ENCODE measurements at regions not wholly inside any gene's neighbourhood (a gene's known extent, or its start where the extent isn't known, plus 50 kb on each side); places are given as distances from the start of the nearest gene placed in this dataset.
"Not testable (repeated sequence)": the region's sequence is repeated elsewhere in the genome, so short reads cannot be mapped to it uniquely, and the experiment has no call there.

DNA sequence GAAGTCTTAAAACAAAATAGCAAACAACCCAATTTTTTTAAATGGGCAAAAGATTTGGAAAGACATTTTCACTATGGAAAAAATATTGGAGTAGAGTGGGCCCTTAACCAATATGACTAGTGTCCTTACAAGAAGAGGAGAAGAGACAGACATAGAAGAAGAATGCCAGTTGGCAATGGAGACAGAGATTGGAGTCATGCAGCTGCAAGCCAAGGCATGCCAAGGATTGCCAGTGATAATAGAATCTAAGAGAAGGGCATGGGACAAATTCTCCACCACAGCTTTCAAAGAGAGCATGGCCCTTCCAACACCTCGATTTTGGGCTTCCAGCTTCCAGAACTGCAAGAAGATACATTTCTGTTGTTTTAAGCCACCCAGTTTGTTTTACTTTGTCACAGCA, 92.7 kb downstream of the RGS2 start:
- DNase-seq (ENCODE audit: low read depth, low spot score) = no peak
- TF ChIP-seq, protein P1, sequence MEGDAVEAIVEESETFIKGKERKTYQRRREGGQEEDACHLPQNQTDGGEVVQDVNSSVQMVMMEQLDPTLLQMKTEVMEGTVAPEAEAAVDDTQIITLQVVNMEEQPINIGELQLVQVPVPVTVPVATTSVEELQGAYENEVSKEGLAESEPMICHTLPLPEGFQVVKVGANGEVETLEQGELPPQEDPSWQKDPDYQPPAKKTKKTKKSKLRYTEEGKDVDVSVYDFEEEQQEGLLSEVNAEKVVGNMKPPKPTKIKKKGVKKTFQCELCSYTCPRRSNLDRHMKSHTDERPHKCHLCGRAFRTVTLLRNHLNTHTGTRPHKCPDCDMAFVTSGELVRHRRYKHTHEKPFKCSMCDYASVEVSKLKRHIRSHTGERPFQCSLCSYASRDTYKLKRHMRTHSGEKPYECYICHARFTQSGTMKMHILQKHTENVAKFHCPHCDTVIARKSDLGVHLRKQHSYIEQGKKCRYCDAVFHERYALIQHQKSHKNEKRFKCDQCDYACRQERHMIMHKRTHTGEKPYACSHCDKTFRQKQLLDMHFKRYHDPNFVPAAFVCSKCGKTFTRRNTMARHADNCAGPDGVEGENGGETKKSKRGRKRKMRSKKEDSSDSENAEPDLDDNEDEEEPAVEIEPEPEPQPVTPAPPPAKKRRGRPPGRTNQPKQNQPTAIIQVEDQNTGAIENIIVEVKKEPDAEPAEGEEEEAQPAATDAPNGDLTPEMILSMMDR (IDR thresholded peaks at IDR 0.05; ENCODE audit: insufficient read depth, low read length, missing control alignments) = no peak
- ChIA-PET CTCF (interaction anchor here (1.0 kb wide), 1 partner anchor 131 kb away, joined by 3 read pairs; no protein-coding TSS in a partner anchor), POLR2A (no interaction called here)
- H3K4me3 ChIP-seq (ENCODE audit: low read depth, low read length) = no peak overlapping the region

DNA sequence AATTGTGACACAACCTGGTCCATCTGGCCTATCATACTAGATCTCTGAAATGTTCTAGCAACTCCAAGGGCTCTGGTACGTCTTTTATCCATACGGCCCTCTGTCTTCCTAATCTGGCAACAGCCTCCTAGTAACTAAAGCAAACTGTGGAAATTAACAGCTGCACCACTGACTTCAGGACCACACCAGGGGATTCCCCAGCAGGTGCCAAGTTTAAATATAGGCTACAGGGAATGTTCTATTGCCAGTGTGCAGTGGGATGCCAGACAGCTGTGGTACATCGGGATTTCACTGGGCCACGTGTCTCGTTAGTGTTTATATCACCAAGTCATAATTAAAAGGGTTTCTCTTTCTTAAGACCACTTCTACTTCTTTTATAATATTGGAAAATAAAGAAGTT, 94.3 kb downstream of the RGS2 start:
- POLR2A ChIA-PET = no interaction called here
- CTCF ChIA-PET = no interaction called here
- H3K4me3 ChIP-seq (ENCODE audit: low read depth, low read length) = no peak overlapping the region
- DNase-seq (ENCODE audit: low read depth, low spot score) = no peak
- TF ChIP-seq, protein P1 (IDR thresholded peaks at IDR 0.05; ENCODE audit: insufficient read depth, low read length, missing control alignments) = no peak

DNA sequence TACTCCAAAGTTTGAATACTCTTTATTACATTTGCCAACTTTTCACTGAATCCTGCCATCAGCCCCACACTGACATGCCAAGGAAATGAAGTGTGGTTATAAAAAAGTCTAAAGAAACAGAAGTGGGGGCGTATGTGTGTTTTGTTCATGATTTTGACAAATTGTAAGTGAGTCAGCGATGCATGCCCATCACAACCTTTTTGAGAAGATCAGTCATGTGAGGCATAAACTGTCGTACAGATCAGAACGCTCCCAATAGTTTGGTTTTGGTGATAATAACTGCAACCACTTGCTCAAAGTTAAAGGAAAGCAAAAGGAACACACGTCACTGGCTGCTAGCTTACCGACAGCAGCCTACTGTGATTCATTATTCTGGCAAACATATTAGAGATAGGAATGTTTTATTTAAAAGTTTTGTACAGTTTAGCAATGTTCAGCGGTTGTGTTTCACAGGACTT, 95.6 kb downstream of the RGS2 start:
- no peak overlapping the region for H3K4me3 ChIP-seq (ENCODE audit: low read depth, low read length)
- TF ChIP-seq, protein P1 (IDR thresholded peaks at IDR 0.05; ENCODE audit: insufficient read depth, low read length, missing control alignments) = no peak
- peak; percentile 54 for DNase-seq (ENCODE audit: low read depth, low spot score)
- ChIA-PET CTCF (no interaction called here), POLR2A (no interaction called here)

DNA sequence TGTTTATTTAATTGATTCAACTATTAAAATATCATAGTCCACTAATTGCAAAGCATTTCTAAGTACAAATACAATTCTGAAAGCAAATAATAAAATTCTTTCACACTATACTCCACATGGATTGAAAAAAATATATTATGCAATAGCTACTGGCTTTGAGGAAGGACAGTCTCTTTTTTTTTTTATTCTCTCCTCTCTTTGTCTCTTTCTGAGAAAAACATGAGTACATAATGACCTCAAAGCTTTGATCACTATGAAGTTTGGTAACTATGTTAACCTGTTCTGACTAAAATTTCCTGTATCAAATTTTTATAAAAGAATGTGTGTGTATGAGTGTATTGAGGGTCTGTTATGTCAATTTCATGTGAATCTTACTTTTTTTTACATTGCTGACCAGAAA, 96.2 kb downstream of the RGS2 start:
- no peak for DNase-seq (ENCODE audit: low read depth, low spot score)

DNA sequence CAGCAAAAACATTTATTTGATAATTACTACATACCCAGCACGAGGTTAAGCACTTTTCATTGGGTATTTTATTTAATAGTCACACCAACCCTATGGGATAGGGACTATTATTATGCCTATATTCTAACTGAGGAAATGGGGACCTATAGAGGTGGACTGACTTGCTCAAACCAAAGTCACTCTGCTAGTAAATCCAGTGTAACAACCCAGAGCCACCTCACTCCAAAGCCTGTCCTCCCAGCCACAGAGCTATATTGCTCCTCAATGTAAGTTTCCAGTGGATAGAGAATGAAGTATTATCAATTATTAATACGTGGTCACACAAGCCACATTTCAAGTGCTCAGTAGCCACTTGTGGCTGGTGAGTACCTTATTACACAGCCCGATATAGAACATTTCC, 97.5 kb downstream of the RGS2 start:
- no peak for DNase-seq (ENCODE audit: low read depth, low spot score)
- ChIA-PET POLR2A (no interaction called here), CTCF (no interaction called here)
- no peak overlapping the region for H3K4me3 ChIP-seq (ENCODE audit: low read depth, low read length)
- TF ChIP-seq, protein P1 (IDR thresholded peaks at IDR 0.05; ENCODE audit: insufficient read depth, low read length, missing control alignments) = no peak

More for the DNA sequence above, 96.2 kb downstream of the RGS2 start:
- H3K4me3 ChIP-seq (ENCODE audit: low read depth, low read length) = no peak overlapping the region
- TF ChIP-seq, protein P1 (IDR thresholded peaks at IDR 0.05; ENCODE audit: insufficient read depth, low read length, missing control alignments) = no peak
- POLR2A ChIA-PET = no interaction called here
- CTCF ChIA-PET = no interaction called here

DNA sequence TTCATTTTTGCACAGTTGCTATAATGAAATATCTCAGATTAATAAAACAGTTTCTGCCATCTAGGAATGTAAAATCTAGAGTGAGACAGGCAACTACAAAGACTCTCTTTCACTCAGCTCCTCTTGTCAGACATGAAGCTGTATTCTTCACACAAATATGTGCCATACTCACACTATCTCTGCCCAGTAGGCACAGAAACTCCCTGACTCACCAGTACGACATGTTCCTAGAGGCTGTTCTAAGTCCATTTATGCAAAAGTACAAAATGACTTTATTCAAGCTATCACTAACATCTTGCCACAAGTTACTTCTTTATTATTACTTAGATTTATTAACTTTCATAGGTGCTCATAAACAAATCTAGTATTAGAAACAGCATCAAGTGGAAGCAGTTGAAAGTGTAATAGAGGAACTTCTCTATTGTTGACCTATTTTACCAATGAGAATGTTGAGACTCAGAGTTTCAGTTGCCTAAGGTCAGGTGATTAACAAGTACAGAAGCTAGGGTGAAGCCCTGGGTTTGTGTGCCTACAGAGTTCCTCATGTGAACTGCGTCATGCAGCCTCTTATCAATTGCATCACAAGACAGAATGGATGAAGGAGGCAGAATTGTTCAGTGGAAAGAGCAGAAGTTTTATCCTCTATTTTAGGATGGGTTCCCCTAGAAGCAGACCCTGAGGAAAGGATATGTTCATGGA, 98.9 kb downstream of the RGS2 start:
- TF ChIP-seq, protein P1 (IDR thresholded peaks at IDR 0.05; ENCODE audit: insufficient read depth, low read length, missing control alignments) = no peak
- ChIA-PET POLR2A (no interaction called here), CTCF (interaction anchor here (1.3 kb wide), 1 partner anchor 32 kb away, joined by 4 read pairs; no protein-coding TSS in a partner anchor)
- DNase-seq (ENCODE audit: low read depth, low spot score) = no peak
- no peak overlapping the region for H3K4me3 ChIP-seq (ENCODE audit: low read depth, low read length)

DNA sequence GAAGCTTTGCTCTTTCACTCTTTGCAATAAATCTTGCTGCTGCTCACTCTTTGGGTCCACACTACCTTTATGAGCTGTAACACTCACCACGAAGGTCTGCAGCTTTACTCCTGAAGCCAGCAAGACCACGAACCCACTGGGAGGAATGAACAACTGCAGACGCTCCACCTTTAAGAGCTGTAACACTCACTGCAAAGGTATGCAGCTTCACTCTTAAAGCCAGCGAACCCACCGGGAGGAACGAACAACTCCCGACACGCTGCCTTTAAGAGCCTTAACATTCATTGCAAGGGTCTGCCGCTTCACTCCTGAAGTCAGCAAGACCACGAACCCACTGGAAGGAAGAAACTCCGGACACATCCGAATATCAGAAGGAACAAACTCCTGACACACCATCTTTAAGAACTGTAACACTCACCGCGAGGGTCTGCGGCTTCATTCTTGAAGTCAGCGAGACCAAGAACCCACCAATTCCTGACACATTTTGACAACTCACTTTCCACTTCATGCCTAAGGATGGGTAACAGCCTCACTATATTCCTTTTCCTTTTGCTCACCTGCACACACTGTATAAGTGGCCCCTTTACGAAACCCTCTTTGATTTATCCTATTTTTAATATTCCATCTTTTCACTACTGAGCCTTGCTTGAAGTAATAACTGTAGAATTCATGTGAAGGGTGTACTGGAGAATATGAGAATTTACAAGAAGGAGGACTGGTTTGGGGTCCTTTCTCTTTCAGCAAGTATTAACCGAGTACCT, 103.2 kb downstream of the RGS2 start:
- CTCF ChIA-PET; DNase-seq (ENCODE audit: low read depth, low spot score); POLR2A ChIA-PET; H3K4me3 ChIP-seq (ENCODE audit: low read depth, low read length): not testable (repeated sequence)

Data from AG04449 (cell line).